K562 (cell line): ENCODE measurements at regions not wholly inside any gene's neighbourhood (a gene's known extent, or its start where the extent isn't known, plus 50 kb on each side); places are given as distances from the start of the nearest gene placed in this dataset.

Experiments used
- CBFB ChIP-seq: sonication (generic); formaldehyde crosslinking; IDR thresholded peaks from 2 replicates; pipeline ENCODE4 v1.4.0; 2020; ENCODE audit warnings: mild to moderate bottlenecking, missing genetic modification reagents
- CTCF ChIP-seq, 3 experiments: IDR thresholded peaks in 2 of 3; conservative IDR thresholded peaks in 1 of 3; 2 replicates each; pipeline ENCODE4 v1.5.1; 2011 to 2012; ENCODE audit warnings: low read length in 3 of 3, mild to moderate bottlenecking in 3 of 3, control low read depth in 2 of 3, improper control_type of control experiment in 1 of 3, inconsistent platforms in 1 of 3, low read depth in 1 of 3, mixed read lengths in 1 of 3, moderate library complexity in 1 of 3; ENCODE audit not compliant: insufficient read depth in 2 of 3
- ETS1 ChIP-seq: conservative IDR thresholded peaks from 2 replicates; pipeline ENCODE4 v1.6.1; 2011; ENCODE audit warnings: low read depth, mild to moderate bottlenecking, low read length; ENCODE audit not compliant: control insufficient read depth
- HDAC1 ChIP-seq, 2 experiments: fragments of 450-650 bp; IDR thresholded peaks; 2 replicates each; pipeline ENCODE4 v1.6.1; 2016 to 2017; ENCODE audit warnings: inconsistent platforms in 1 of 2, mild to moderate bottlenecking in 1 of 2, moderate library complexity in 1 of 2
- HOMEZ ChIP-seq: fragments of 250-450 bp; sonication (Bioruptor Pico); IDR thresholded peaks from 2 replicates; pipeline ENCODE4 v1.4.0; 2020; ENCODE audit warnings: mild to moderate bottlenecking, moderate library complexity
- KAT2B ChIP-seq: IDR thresholded peaks from one replicate; pipeline ENCODE4 v1.6.1; 2012; ENCODE audit warnings: low read depth, mild to moderate bottlenecking, control low read depth, inconsistent platforms, low read length, moderate library complexity
- MAX ChIP-seq: sonication (generic); formaldehyde crosslinking; IDR thresholded peaks from 2 replicates; pipeline ENCODE4 v1.9.0; 2022; ENCODE audit warnings: mild to moderate bottlenecking, missing genetic modification reagents
- NELFE ChIP-seq: IDR thresholded peaks from 2 replicates; pipeline ENCODE4 v1.6.1; 2011; ENCODE audit warnings: mild to moderate bottlenecking; ENCODE audit not compliant: insufficient read depth, insufficient read length
- POLR2A ChIP-seq: fragments of 450-650 bp; conservative IDR thresholded peaks from 2 replicates; pipeline ENCODE4 v1.6.1; 2016
- POLR2AphosphoS2 ChIP-seq: IDR thresholded peaks from 2 replicates; pipeline ENCODE4 v1.6.1; 2012; ENCODE audit warnings: low read length, improper control_type of control experiment
- SMAD1 ChIP-seq: fragments of 150-350 bp; IDR thresholded peaks from 2 replicates; pipeline ENCODE4 v1.6.1; 2014; ENCODE audit warnings: low read length, low read depth; ENCODE audit not compliant: partially characterized antibody
- SMARCA4 ChIP-seq: fragments of 450-650 bp; IDR thresholded peaks from 2 replicates; pipeline ENCODE4 v1.6.1; 2016
- ZFP36 ChIP-seq: fragments of 150-350 bp; IDR thresholded peaks from 2 replicates; pipeline ENCODE4 v1.6.1; 2018; ENCODE audit warnings: low read length, low read depth; ENCODE audit not compliant: partially characterized antibody
- ZFX ChIP-seq: sonication (generic); formaldehyde crosslinking; IDR thresholded peaks from 2 replicates; pipeline ENCODE4 v1.8.0; 2022; ENCODE audit warnings: mild to moderate bottlenecking, missing genetic modification reagents, moderate library complexity

GRCh38 chr6:81942067-81942370 lies 189.5 kb upstream of the TENT5A start:
- TF ChIP-seq SMARCA4 = no peak
- TF ChIP-seq POLR2AphosphoS2 = no peak
- TF ChIP-seq ZFP36 = no peak
- no peak for TF ChIP-seq MAX (CRISPR knock-in tag)
- no peak for TF ChIP-seq ZFX (CRISPR knock-in tag)
- TF ChIP-seq POLR2A = no peak
- no peak for TF ChIP-seq KAT2B
- no peak for TF ChIP-seq SMAD1
- no peak for TF ChIP-seq HDAC1 (IDR thresholded peaks at IDR 0.05)
- no peak for TF ChIP-seq NELFE
- TF ChIP-seq CTCF (IDR thresholded peaks at IDR 0.05 in 2 of 3, conservative IDR thresholded peaks at IDR 0.05 in 1 of 3; ENCODE audit: insufficient read depth in 2 of 3, low read depth in 1 of 3, low read length in 3 of 3) = no peak
- no peak for TF ChIP-seq HOMEZ (CRISPR knock-in tag)
- TF ChIP-seq ETS1 = no peak
- TF ChIP-seq CBFB (CRISPR knock-in tag) = no peak
